HCT116 (cell line): ENCODE measurements at regions not wholly inside any gene's neighbourhood (a gene's known extent, or its start where the extent isn't known, plus 50 kb on each side); places are given as distances from the start of the nearest gene placed in this dataset.

Experiments
- ATAC-seq: fragments of 200-7000 bp; cut with Tn5 transposase; 2 replicates; pipeline ENCODE4 v1.9.1; 2020; ENCODE audit warnings: mild to moderate bottlenecking, moderate library complexity
- BruUV-seq: library from RNA; stranded (reverse); fragments of 400-500 nt; replicated peaks from 2 replicates; lab custom pipeline; 2021; lab: Mats Ljungman, UMichigan
- CTCF ChIA-PET: fragments of 300-600 bp; sonication (Branson Sonifier 250); formaldehyde crosslinking; loops from one replicate; lab custom pipeline; 2021; ENCODE audit warnings: antibody characterized with exemption; lab: Charles Lee
- POLR2A ChIA-PET: fragments of 300-600, 350-600 bp; sonication (Branson Sonifier 250); formaldehyde crosslinking; loops from one replicate; lab custom pipeline; 2021; ENCODE audit warnings: antibody characterized with exemption; lab: Charles Lee
- RAD21 ChIA-PET, 2 experiments: fragments of 300-600 bp; sonication (Branson Sonifier 250); formaldehyde crosslinking; loops; one replicate each; lab custom pipeline; 2023; ENCODE audit warnings: low total read pairs in 2 of 2; ENCODE audit not compliant: uncharacterized antibody in 2 of 2, unreplicated experiment in 2 of 2, low non-redundant PET in 1 of 2; lab: Charles Lee
- DNase-seq: peaks from one replicate; pipeline ENCODE4 v3.0.0-alpha.2; 2010; ENCODE audit warnings: low read depth, low spot score
- H2AFZ ChIP-seq: fragments of 200-600 bp; shearing (Covaris generic), sonication (generic); 2 replicates; pipeline ENCODE4 v1.6.1; 2017; ENCODE audit warnings: low read depth, mixed run types, mixed read lengths, antibody characterized with exemption, low read length; ENCODE audit not compliant: poor library complexity, severe bottlenecking
- H3K27ac ChIP-seq: 2 replicates; pipeline ENCODE4 v1.5.1; 2012; ENCODE audit warnings: low read depth, low read length
- H3K27me3 ChIP-seq: fragments of 200-600 bp; sonication (generic); 2 replicates; pipeline ENCODE4 v1.6.1; 2016; ENCODE audit warnings: mixed run types, low read length, mixed read lengths; ENCODE audit not compliant: insufficient read depth
- H3K36me3 ChIP-seq, 2 experiments: fragments of 200-500 bp in 1 of 2; fragments of 200-600 bp in 1 of 2; sonication (Bioruptor generic) in 1 of 2; sonication (generic) in 1 of 2; 2 replicates each; pipeline versions ENCODE4 v1.5.1 to v1.6.1; 2014 to 2016; ENCODE audit warnings: low read length in 2 of 2, inconsistent platforms in 1 of 2, mixed read lengths in 1 of 2, mixed run types in 1 of 2; ENCODE audit not compliant: insufficient read depth in 2 of 2, control insufficient read depth in 1 of 2
- H3K4me1 ChIP-seq, 2 experiments: fragments of 200-600 bp in 1 of 2; sonication (generic) in 1 of 2; 2 replicates each; pipeline versions ENCODE4 v1.5.1 to v1.6.1; 2012 to 2017; ENCODE audit warnings: low read length in 2 of 2, inconsistent platforms in 1 of 2, mild to moderate bottlenecking in 1 of 2, mixed read lengths in 1 of 2, mixed run types in 1 of 2, moderate library complexity in 1 of 2; ENCODE audit not compliant: insufficient read depth in 2 of 2, control insufficient read depth in 1 of 2
- H3K4me2 ChIP-seq: fragments of 200-600 bp; sonication (generic); 2 replicates; pipeline ENCODE4 v1.6.1; 2017; ENCODE audit warnings: mixed run types, low read length, mixed read lengths
- H3K4me3 ChIP-seq, 2 experiments: fragments of 200-600 bp in 1 of 2; sonication (generic) in 1 of 2; replicated peaks in 1 of 2; 2 replicates each; pipeline ENCODE4 v1.5.1; 2011 to 2016; ENCODE audit warnings: low read length in 2 of 2, control low read depth in 1 of 2, low read depth in 1 of 2, mild to moderate bottlenecking in 1 of 2, mixed read lengths in 1 of 2, mixed run types in 1 of 2
- H3K79me2 ChIP-seq: fragments of 200-600 bp; sonication (generic); 2 replicates; pipeline ENCODE4 v1.6.1; 2017; ENCODE audit warnings: mild to moderate bottlenecking, mixed run types, low read length, moderate library complexity, mixed read lengths; ENCODE audit not compliant: insufficient read depth
- H3K9ac ChIP-seq: fragments of 200-600 bp; sonication (generic); 2 replicates; pipeline ENCODE4 v1.6.1; 2016; ENCODE audit warnings: low read length, mixed read lengths
- H3K9me2 ChIP-seq: fragments of 200-600 bp; sonication (generic), shearing (Covaris generic); 2 replicates; pipeline ENCODE4 v1.6.1; 2017; ENCODE audit warnings: mixed run types, mild to moderate bottlenecking, moderate library complexity; ENCODE audit not compliant: insufficient read depth
- H3K9me3 ChIP-seq, 2 experiments: fragments of 200-500 bp in 1 of 2; fragments of 200-600 bp in 1 of 2; sonication (Bioruptor generic) in 1 of 2; sonication (generic) in 1 of 2; 2 replicates each; pipeline ENCODE4 v1.6.1; 2014 to 2017; ENCODE audit warnings: low read length in 2 of 2, mixed read lengths in 2 of 2, inconsistent platforms in 1 of 2, low read depth in 1 of 2, mild to moderate bottlenecking in 1 of 2, mixed run types in 1 of 2, moderate library complexity in 1 of 2; ENCODE audit not compliant: control insufficient read depth in 1 of 2, insufficient read depth in 1 of 2
- H4K20me1 ChIP-seq: fragments of 200-600 bp; sonication (generic), shearing (Covaris generic); 2 replicates; pipeline ENCODE4 v1.6.1; 2017; ENCODE audit warnings: mixed run types, mild to moderate bottlenecking, moderate library complexity; ENCODE audit not compliant: insufficient read depth
- CBX3 ChIP-seq: IDR thresholded peaks from 2 replicates; pipeline ENCODE4 v1.6.1; 2012; ENCODE audit warnings: low read depth
- CEBPB ChIP-seq: IDR thresholded peaks from 2 replicates; pipeline ENCODE4 v1.6.1; 2012; ENCODE audit warnings: low read depth
- EGR1 ChIP-seq: IDR thresholded peaks from 2 replicates; pipeline ENCODE4 v1.6.1; 2012; ENCODE audit warnings: low read depth
- EZH2 ChIP-seq: fragments of 200-600 bp; sonication (generic); IDR thresholded peaks from 2 replicates; pipeline ENCODE4 v1.6.1; 2017; ENCODE audit warnings: antibody characterized with exemption, mixed run types
- EZH2phosphoT487 ChIP-seq: fragments of 200-600 bp; IDR thresholded peaks from 2 replicates; pipeline ENCODE4 v1.6.1; 2018; ENCODE audit warnings: antibody characterized with exemption, borderline replicate concordance
- FOSL1 ChIP-seq: IDR thresholded peaks from 2 replicates; pipeline ENCODE4 v1.6.1; 2012; ENCODE audit warnings: low read depth
- JUND ChIP-seq: IDR thresholded peaks from 2 replicates; pipeline ENCODE4 v1.6.1; 2012
- POLR2A ChIP-seq: IDR thresholded peaks from 2 replicates; pipeline ENCODE4 v1.7.0; 2011; ENCODE audit warnings: borderline replicate concordance; ENCODE audit not compliant: insufficient read depth, insufficient read length; ENCODE audit errors: extremely low read depth
- POLR2AphosphoS5 ChIP-seq: IDR thresholded peaks from 2 replicates; pipeline ENCODE4 v1.6.1; 2011; ENCODE audit warnings: mild to moderate bottlenecking, low read depth, low read length, moderate library complexity
- RAD21 ChIP-seq: IDR thresholded peaks from 2 replicates; pipeline ENCODE4 v1.6.1; 2012; ENCODE audit warnings: low read depth, mild to moderate bottlenecking
- SRF ChIP-seq: IDR thresholded peaks from 2 replicates; pipeline ENCODE4 v1.6.1; 2012; ENCODE audit warnings: low read depth
- TCF7L2 ChIP-seq: IDR thresholded peaks from 2 replicates; pipeline ENCODE4 v1.7.0; 2011; ENCODE audit warnings: borderline replicate concordance, inconsistent platforms; ENCODE audit not compliant: insufficient read depth, insufficient read length; ENCODE audit errors: extremely low read depth
- YY1 ChIP-seq: IDR thresholded peaks from 2 replicates; pipeline ENCODE4 v1.6.1; 2011; ENCODE audit warnings: low read length, low read depth, moderate library complexity, mild to moderate bottlenecking; ENCODE audit not compliant: insufficient replicate concordance; ENCODE audit errors: extremely low read depth
- ZFX ChIP-seq: fragments of 450-650 bp; IDR thresholded peaks from 2 replicates; pipeline ENCODE4 v1.6.1; 2017
- ZNF274 ChIP-seq: fragments of 200-500 bp; sonication (Bioruptor generic); IDR thresholded peaks from 2 replicates; pipeline ENCODE4 v1.6.1; 2014; ENCODE audit warnings: mild to moderate bottlenecking, low read depth, low read length, inconsistent platforms
- intact Hi-C: fragments of 100-400 bp; cut with micrococcal nuclease; formaldehyde crosslinking; loops from 2 replicates; pipeline ENCODE4 v1.10.0; 2022
- TF ChIP-seq, protein P1 (sequence below): IDR thresholded peaks from 2 replicates; pipeline ENCODE4 v1.6.1; 2012
- TF ChIP-seq, protein P2 (sequence below): IDR thresholded peaks from 2 replicates; pipeline ENCODE4 v1.6.1; 2012; ENCODE audit warnings: low read depth
- TF ChIP-seq, protein P3 (sequence below), 3 experiments: fragments of 200-600 bp in 1 of 3; sonication (generic) in 1 of 3; IDR thresholded peaks in 2 of 3; conservative IDR thresholded peaks in 1 of 3; 2 replicates each; pipeline ENCODE4 v1.5.1; 2012 to 2017; ENCODE audit warnings: low read depth in 2 of 3, low read length in 2 of 3, antibody characterized with exemption in 1 of 3, borderline replicate concordance in 1 of 3, control low read depth in 1 of 3, mild to moderate bottlenecking in 1 of 3, mixed read lengths in 1 of 3, mixed run types in 1 of 3, moderate library complexity in 1 of 3; ENCODE audit not compliant: insufficient read depth in 1 of 3
- TF ChIP-seq, protein P4 (sequence below): IDR thresholded peaks from 2 replicates; pipeline ENCODE4 v1.6.1; 2012
- TF ChIP-seq, protein P5 (sequence below): IDR thresholded peaks from 2 replicates; pipeline ENCODE4 v1.6.1; 2011; ENCODE audit warnings: mild to moderate bottlenecking, low read length, moderate library complexity; ENCODE audit not compliant: insufficient replicate concordance; ENCODE audit errors: extremely low read depth

DNA sequence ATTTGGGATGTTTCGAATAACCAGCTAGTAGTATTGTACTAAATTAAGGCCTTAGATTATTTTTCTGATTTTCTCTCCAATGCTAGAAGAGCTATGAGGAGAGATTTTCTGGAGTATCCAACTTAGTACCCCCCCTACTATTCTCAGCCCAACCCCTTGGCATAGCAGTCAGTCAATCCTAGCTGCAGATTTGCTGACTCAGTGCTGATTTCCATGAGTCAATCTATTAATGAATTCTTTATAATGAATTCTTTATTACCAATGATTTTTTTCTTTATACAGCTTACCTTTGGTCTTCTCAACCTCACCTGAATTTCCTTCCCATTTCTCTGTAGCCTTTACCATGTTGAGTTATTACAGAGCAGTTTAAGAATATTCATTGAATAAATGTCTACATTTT lies 192.8 kb upstream of the ETAA1 start:
- TF ChIP-seq, protein P1, sequence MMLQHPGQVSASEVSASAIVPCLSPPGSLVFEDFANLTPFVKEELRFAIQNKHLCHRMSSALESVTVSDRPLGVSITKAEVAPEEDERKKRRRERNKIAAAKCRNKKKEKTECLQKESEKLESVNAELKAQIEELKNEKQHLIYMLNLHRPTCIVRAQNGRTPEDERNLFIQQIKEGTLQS = no peak
- TF ChIP-seq CEBPB (no peak), ZFX (no peak), CBX3 (no peak), YY1 (no peak), ZNF274 (no peak), TCF7L2 (no peak), JUND (no peak), POLR2A (no peak), POLR2AphosphoS5 (no peak), SRF (no peak), FOSL1 (no peak), EZH2phosphoT487 (no peak), EGR1 (no peak), RAD21 (no peak), EZH2 (no peak)
- TF ChIP-seq, protein P2, sequence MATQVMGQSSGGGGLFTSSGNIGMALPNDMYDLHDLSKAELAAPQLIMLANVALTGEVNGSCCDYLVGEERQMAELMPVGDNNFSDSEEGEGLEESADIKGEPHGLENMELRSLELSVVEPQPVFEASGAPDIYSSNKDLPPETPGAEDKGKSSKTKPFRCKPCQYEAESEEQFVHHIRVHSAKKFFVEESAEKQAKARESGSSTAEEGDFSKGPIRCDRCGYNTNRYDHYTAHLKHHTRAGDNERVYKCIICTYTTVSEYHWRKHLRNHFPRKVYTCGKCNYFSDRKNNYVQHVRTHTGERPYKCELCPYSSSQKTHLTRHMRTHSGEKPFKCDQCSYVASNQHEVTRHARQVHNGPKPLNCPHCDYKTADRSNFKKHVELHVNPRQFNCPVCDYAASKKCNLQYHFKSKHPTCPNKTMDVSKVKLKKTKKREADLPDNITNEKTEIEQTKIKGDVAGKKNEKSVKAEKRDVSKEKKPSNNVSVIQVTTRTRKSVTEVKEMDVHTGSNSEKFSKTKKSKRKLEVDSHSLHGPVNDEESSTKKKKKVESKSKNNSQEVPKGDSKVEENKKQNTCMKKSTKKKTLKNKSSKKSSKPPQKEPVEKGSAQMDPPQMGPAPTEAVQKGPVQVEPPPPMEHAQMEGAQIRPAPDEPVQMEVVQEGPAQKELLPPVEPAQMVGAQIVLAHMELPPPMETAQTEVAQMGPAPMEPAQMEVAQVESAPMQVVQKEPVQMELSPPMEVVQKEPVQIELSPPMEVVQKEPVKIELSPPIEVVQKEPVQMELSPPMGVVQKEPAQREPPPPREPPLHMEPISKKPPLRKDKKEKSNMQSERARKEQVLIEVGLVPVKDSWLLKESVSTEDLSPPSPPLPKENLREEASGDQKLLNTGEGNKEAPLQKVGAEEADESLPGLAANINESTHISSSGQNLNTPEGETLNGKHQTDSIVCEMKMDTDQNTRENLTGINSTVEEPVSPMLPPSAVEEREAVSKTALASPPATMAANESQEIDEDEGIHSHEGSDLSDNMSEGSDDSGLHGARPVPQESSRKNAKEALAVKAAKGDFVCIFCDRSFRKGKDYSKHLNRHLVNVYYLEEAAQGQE = no peak
- TF ChIP-seq, protein P3, sequence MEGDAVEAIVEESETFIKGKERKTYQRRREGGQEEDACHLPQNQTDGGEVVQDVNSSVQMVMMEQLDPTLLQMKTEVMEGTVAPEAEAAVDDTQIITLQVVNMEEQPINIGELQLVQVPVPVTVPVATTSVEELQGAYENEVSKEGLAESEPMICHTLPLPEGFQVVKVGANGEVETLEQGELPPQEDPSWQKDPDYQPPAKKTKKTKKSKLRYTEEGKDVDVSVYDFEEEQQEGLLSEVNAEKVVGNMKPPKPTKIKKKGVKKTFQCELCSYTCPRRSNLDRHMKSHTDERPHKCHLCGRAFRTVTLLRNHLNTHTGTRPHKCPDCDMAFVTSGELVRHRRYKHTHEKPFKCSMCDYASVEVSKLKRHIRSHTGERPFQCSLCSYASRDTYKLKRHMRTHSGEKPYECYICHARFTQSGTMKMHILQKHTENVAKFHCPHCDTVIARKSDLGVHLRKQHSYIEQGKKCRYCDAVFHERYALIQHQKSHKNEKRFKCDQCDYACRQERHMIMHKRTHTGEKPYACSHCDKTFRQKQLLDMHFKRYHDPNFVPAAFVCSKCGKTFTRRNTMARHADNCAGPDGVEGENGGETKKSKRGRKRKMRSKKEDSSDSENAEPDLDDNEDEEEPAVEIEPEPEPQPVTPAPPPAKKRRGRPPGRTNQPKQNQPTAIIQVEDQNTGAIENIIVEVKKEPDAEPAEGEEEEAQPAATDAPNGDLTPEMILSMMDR (IDR thresholded peaks at IDR 0.05 in 2 of 3, conservative IDR thresholded peaks at IDR 0.05 in 1 of 3; ENCODE audit: borderline replicate concordance in 1 of 3, insufficient read depth in 1 of 3, low read depth in 2 of 3, low read length in 2 of 3) = no peak
- TF ChIP-seq, protein P4, sequence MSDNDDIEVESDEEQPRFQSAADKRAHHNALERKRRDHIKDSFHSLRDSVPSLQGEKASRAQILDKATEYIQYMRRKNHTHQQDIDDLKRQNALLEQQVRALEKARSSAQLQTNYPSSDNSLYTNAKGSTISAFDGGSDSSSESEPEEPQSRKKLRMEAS = no peak
- TF ChIP-seq, protein P5, sequence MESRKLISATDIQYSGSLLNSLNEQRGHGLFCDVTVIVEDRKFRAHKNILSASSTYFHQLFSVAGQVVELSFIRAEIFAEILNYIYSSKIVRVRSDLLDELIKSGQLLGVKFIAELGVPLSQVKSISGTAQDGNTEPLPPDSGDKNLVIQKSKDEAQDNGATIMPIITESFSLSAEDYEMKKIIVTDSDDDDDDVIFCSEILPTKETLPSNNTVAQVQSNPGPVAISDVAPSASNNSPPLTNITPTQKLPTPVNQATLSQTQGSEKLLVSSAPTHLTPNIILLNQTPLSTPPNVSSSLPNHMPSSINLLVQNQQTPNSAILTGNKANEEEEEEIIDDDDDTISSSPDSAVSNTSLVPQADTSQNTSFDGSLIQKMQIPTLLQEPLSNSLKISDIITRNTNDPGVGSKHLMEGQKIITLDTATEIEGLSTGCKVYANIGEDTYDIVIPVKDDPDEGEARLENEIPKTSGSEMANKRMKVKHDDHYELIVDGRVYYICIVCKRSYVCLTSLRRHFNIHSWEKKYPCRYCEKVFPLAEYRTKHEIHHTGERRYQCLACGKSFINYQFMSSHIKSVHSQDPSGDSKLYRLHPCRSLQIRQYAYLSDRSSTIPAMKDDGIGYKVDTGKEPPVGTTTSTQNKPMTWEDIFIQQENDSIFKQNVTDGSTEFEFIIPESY = no peak
- TF ChIP-seq, all 23 proteins: peak for 0
- POLR2A ChIA-PET = no interaction called here
- intact Hi-C loops = no loop called here
- Histone ChIP-seq H2AFZ (no peak overlapping the region), H3K27me3 (no peaks in the 10 kb centered on the region), H3K36me3 (no peaks in the 10 kb centered on the region), H3K9ac (no peak overlapping the region), H3K27ac (no peak overlapping the region), H3K4me3 (no peak overlapping the region), H3K9me2 (no peaks in the 10 kb centered on the region), H3K4me2 (no peak overlapping the region), H3K79me2 (no peaks in the 10 kb centered on the region), H3K4me1 (no peaks in the 10 kb centered on the region), H4K20me1 (no peaks in the 10 kb centered on the region), H3K9me3 (no peaks in the 10 kb centered on the region)
- RAD21 ChIA-PET = no interaction called here
- BruUV-seq = no TSS peak
- CTCF ChIA-PET = no interaction called here
- no peak for DNase-seq
- ATAC-seq = no peak
